HG02759 (cell line): ENCODE measurements at regions not wholly inside any gene's neighbourhood (a gene's known extent, or its start where the extent isn't known, plus 50 kb on each side); places are given as distances from the start of the nearest gene placed in this dataset.

Experiments used
- ATAC-seq: cut with Tn5 transposase; IDR thresholded peaks from one replicate; pipeline ENCODE4 v1.9.1; 2021; ENCODE audit warnings: mild to moderate bottlenecking, moderate library complexity; ENCODE audit not compliant: unreplicated experiment

DNA sequence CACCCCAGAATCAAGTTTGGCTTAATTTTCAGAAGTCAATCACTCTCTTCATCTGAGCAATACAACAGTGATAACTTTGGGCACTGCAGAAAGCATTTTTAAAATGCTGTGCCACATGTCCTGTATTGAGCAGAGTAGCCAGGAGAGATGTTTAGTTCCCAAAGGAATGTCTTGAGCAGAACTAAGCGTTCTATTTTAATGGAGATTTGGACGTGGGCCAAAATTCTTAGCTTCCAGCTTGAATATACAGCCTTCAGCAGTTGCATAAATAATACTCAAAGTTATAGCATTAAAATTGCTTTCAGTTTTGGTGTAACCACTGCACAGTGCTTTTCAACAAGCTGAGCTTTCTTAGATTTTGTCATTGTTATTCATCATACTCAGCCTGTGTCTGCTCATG lies 679.2 kb downstream of the NLGN4X start:
- ATAC-seq = no peak

DNA sequence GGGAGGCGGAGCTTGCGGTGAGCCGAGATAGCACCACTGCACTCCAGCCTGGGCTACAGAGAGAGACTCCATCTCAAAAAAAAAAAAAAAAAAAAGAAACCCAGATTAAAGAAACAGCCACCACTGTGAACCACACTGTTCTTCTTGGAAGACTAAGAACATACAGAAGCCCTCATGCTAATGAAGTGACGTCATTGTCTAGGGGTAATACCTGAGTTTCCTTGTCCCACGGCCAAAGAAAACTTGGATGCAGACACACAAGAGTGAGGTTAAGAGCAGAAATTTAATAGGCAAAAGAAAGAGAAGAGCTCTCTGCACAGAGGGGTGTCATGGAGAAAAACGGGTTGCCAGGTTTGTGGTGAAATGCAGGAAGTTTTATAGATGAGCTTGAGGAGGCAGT lies 691.6 kb downstream of the NLGN4X start:
- no peak for ATAC-seq

DNA sequence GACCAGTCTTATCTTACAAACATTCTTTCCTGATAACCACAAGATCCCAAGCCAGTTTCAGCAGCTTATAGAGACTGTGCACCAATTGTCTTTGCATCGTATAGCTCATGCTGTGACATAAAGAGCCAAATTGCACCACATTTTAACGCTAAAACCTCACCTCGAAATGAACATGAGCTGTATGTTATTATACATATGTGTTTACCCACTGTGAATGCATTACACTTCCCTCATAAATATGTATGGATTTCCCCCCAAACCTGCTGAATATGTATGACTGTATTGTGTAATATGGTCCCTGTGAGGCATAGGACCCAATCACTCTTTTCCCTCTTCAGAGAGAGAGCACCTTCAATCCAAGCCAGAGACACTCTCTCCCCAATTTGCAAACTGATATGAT lies 692.4 kb downstream of the NLGN4X start:
- ATAC-seq = no peak

DNA sequence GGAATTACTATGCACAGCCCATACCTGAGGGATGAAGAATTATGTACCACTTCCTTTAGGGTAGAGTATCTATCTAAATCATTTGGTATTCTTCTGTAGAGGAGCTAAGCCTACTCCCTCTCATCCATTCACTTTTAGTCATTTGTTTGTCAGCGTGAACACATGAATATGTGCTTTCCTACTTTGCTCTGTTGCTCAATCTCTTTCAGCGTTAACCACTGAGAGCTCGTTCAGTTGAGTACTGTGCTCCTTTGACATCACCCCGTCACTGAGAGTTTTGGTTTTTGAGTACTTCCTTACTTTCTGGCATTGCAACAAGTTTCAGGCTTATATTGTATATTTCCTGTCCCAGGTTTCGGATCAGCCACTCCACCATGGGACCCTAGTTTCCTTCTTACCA lies 700.6 kb downstream of the NLGN4X start:
- no peak for ATAC-seq

DNA sequence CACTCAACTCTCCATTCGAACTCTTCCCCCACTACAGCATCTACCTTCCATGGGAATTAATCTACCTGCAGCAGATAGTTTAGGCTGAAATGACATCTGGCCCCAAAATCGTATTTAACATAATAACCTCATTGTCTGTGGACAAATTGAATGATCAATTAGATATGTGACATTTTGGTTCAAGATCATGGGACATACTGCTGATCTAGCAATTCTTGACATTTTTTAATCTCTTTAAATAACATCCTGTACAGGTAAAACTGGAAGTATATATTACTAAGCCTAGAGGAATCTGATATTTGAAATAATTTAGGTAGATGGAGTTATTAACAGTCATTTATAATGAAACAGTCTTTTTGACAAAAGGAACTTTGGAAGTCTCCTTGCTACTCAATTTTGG lies 702.5 kb downstream of the NLGN4X start:
- ATAC-seq = no peak

DNA sequence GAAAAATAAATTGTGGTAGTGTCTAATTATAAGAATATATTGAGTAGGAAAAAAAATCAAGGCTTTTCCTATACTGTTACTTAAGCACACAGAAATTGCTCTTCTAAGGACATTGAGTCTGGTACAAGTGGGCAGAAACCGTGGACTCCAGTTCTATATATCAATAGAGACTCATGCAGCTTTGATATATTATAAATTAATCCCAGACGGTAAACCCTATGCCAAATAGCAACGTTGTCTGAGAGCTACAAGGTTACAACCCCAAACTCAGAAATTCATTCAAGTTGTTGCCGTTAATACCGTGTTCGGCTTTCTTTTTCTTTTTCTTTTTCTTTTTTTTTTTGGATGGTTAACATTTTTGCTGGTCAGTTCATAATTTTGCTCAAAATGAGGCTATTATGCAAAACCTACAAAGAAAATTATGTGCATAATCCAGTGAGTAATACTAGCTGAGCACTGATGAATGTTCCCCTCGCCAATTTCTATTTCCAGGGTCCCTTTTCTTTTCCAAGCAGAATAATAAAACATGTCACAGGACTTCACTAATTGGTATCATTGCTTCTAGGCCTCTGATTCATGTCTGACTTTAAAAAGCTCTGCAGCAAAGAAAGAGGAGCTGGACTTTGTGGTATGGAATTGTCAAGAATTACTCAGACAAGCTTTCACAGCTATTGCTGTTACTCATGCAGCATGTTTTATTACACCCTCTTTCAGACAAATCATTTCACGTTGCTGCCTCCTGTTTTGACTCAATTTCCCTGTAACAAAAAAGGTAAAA lies 737.7 kb downstream of the NLGN4X start:
- ATAC-seq = no peak

DNA sequence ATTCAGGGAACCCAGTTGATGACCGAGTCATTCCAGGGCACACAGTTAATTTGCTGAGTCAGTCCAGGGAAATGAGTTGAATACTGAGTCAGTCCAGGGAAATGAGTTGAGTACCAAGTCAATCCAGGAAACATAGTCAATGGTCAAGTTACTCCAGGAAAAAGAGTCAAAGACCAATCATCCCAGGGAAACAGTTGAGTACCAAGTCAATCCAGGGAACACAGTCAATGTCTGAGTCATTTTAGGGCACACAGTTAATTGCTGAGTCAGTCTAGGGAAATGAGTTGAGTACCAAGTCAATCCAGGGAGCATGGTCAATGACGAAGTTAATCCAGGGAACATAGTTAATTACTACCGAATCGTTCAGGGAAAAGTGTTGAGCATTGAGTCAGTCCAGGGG lies 754.4 kb downstream of the NLGN4X start:
- no peak for ATAC-seq

DNA sequence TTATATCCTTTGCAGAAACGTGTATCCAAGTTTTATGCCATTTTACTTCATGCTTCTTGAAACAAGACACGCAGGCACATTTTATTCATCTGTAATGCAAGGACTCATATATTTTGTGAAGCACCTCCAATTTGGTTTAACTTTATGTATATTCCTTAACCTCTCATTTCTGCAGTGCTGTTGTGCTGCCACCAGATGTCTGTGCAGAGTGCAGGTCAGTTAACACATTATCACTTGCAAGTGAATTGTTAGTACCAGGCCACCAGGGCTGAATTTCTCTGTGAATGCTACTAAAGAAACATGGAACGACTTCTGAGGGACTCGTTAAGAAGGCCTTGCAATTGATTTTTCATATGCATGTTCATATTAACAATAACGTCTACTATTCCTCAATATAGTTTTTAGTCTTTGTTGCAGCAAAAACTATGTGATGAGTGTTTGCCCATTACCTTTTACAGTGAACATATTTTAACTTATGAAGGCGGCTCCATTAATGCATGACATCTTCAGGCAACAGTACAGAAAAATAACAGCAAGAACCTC lies 770.3 kb downstream of the NLGN4X start:
- ATAC-seq = no peak

DNA sequence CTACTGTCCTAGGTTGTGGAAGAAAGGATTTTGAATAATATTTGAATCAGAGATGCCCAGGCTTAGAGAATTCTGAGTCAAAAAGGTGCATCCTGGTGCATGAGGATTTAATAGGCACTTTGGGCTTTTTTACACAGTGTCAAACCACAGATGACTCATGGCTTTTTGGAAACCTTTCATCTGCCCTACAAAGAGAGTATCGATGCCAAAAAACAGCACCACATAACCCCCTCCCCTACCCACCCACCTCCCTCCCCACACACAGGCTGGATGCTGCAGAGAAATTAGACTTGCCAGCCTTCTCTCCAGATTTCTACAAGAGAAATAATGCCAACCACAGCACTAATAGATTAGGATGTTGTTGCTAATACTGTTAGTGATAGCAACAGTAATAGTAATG lies 779.3 kb downstream of the NLGN4X start:
- no peak for ATAC-seq

DNA sequence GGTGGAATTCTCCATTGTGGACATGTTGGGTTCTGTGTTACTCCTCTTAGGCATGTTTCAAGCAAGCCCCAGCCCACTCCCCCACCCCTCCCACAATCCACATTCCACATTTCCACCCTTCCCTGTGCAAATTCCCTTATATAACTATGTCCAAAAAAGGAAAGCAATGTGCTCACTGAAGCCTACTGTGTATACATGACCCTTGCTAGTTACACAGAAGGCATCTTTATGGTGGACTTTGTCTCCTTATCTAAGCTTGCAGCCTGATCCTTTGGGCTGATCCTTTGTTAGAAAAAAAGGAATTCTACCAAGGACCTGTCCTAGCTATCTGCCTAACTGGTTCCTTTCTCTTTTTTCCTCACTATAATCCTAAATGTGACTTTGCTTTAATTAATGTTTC lies 796.8 kb downstream of the NLGN4X start:
- ATAC-seq = no peak

DNA sequence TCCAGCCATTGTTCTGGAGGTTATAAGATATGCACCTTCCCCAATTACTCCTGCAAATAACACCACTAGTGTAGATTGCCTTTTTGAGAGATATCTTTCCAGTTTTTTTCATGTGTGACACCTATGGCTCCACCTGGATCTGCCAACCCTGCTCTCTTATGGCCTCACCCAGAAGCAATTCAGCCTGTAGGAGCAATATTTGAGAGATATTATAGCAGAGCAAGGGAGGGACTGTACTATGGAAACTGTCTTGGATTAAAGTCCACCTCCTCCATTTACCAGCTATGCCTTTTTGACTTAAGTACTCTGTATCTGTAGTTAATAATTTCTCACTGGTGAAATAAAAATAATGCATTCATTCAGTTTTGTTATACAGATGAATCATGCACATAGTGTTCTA lies 803.5 kb downstream of the NLGN4X start:
- no peak for ATAC-seq

DNA sequence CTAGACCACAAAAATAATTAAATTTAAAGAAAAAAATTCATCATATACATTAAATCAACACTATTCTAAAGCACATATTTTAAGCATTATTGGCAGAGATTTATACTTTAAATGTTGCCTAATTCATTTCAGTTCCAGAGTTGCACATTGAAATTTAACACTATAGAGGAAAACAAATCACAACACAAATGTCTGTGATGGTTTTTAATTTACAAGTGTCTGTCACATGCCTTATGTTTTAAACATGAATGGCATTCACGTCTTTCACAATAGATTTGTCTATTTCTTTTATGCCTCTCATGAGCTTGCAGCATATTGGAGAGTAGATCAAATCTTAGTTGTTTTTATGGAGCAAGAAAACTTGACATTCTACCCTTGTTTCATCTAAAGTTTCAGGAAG lies 811.3 kb downstream of the NLGN4X start:
- ATAC-seq = no peak

DNA sequence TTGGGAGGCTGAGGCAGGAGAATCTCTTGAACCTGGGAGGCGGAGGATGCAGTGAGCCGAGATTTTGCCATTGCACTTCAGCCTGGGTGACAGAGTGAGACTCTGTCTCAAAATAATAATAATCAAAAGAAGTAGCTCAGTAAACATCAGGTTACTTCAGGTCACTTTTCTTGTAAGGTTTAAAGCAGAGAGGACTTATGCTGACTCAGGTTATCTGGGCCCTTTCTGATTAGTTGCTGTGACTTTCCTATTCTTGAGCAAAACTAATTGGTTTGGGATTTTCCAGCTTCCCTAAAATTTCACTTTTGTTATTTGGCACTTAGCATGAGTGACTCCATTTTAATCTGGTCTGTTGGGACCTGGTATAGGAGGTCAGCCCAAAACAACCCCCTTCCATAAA lies 812.9 kb downstream of the NLGN4X start:
- no peak for ATAC-seq

DNA sequence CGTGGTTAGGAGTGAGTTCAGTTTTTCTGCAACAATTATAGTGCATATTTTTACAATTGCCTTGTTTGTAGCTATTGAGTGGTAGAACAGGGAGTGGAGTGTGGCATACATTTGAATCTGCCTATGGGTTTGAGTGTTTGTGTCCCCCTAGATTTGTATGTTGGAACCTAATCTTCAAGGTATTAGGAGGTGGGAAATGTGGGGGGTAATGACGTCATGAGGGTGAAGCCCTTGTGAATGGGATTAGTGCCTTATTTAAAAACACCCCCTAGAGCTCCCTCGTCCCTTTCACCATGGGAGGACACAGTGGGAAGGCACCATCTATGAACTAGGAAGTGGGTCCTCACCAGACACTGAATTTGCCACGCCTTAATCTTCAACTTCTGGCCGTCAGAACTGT lies 819.6 kb downstream of the NLGN4X start:
- ATAC-seq = no peak

DNA sequence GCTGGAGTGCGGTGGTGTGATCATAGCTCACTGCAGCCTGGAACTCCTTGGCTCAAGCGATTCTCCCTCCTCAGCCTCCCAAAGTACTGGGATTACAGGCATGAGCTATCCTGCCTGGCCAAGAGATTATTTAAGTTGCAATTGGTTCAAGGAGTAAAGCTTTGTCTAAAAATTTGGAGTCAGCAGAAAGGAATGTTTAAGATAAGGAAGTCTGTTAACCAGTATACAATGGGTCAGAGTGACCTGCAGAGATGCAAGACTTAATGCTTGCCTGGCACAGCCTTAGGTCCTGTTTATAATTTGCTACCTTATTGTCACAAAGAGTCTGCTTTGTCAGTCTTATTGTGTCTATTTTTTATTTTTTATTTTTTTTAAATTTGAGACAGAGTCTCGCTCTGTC lies 826.2 kb downstream of the NLGN4X start:
- ATAC-seq = no peak

DNA sequence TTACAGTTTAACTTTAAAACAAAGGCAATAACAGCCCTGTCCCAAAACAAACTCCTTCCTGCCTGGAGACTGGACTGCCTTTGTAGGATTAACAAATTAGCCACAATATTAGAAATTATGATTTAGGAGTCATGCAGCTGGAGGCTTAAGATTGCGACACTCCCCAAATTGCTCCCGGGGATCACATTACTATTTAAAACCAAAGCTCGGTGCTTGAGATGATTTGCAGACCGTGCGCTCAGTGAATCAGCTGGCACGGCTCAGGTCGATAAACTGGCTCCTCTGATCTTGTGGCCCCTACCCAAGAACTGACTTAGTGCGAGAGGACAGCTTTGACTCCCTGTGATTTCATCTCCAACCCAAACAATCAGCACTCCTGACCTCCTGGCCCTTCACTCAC lies 829.3 kb downstream of the NLGN4X start:
- ATAC-seq = no peak

DNA sequence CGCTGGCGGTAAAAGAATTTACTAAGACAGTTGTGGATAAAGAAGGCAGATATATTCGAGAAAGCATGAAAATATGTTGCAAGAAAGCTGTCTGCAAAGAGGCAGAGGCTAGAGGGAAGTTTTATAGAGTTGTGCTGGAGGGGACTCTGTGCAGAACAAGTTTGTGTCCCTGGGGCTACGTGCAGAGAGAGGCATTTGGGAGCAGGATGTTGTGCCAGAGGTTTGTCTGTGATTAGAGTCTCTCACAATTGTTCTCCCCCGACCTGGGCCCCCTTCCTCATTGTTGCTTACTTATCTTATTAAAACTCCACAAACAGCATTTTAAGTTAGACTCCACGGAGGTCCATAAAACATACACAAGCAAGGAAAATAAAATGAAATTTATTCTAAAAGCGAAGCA lies 831.3 kb downstream of the NLGN4X start:
- no peak for ATAC-seq

DNA sequence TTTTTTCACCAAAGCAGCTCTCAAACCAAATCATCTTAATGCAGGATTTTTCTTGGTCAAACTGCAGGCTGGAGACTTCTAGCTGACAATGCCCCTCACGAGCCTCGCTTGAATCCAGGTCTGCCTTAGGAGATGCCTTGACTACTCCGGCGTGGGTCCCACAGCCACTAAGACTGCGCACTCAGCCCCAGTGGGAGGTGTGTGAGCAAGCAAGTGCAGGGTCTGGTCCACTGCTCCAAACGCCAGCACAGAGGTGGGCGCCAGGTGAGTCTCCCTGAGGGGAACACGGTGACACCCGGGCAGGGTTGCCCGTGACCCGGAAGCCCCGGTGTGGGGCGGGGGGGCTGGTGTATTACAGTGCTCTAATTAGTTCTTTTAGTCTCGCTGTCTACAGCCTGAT lies 838.3 kb downstream of the NLGN4X start:
- ATAC-seq = no peak

DNA sequence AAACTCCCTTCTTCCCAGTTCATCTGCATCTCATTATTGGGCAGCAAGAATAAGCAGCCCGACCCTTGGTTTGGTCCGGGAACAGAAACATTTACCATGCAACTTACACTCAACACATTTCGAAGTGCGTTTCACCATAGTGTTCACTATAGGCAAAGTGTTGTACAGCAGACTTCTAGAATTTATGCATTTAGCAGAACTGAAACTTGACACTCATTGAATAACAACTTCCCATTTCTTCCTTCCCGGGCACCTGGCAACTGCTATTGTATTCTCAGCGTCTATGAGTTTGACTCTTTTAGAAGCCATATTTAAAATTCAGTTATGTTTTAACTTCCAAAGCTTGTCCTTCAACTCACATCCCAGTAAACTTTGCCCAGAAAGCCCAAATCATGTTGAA lies 840.6 kb downstream of the NLGN4X start:
- no peak for ATAC-seq

DNA sequence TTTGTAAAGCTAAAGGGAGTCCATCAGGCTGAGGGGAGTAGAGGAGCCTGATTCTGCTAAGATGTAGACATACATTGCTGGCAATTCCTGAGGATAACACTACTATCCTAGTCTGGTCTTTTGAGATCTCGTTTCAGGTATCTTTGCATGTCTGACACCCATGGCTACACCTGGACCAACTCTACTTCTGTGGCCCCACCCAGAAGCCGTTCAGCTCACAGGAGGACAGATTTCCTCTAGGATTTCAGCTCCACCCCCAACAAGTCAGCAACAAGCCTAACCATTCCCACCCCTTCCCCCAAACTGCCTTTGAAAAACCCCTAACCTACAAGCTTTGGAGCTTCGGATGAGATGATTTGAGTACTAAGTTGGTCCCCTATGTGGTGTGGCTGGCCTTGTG lies 848.2 kb downstream of the NLGN4X start:
- ATAC-seq = no peak

DNA sequence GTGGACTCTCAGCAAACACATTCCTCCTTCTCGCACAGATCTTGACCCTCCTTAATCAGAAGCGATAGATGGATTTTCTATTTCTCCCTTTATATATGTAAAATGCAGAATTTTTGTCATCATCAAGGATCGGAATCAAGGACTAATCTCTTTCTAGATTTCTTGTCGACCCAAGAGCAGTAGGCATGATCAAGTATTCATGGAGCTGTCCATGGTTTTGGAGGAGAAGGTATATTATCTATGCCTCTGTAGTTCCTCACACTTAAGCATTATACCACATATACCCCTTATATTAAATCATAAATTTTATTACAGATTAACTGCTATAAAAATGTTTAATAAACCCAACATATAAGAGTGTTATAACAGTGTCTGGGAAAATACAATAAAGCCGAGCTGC lies 886.8 kb downstream of the NLGN4X start:
- ATAC-seq = no peak

DNA sequence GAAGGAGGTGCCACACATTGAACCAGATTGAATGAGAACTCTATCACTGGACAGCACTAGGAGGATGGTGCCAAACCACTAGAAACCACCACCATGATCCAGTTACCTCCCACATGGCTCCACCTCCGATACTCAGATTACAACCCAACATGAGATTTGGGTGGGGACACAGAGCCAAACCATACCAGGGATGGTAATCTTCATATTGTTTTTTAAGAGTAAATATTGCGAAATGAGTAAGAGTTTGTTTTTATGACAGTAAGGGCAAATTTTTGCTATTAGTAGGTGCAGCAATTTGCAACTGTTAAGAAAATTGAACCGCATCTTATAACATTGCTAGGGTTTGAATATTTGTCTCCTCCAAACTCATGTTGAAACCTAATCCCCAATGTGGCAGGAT lies 891.5 kb downstream of the NLGN4X start:
- no peak for ATAC-seq

DNA sequence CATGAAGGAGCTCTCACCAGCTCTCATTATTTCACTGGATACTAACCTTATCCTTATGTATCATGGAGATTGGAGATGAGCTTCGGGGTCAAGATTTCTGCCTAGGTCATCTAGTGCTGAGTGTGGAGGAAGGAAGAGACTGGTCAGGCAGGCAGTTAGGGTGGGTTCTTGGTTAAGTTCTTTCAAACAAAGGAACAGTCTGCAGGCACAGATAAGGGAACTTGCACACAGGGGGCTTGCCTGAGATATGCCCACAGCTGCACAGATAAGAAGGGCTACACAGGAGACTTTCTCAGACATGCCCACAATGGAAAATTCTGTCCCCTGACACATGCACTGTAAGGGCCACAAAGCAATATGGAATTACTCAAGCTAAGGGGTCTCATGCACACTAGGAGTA lies 904.1 kb downstream of the NLGN4X start:
- no peak for ATAC-seq
